ENCODE measurements at regions not wholly inside any gene's neighbourhood (a gene's known extent, or its start where the extent isn't known, plus 50 kb on each side); places are given as distances from the start of the nearest gene placed in this dataset.

- TF ChIP-seq CTCF (IDR thresholded peaks at IDR 0.05) (no peak), POLR2AphosphoS5 (IDR thresholded peaks at IDR 0.05) (no peak)
These were observed 162.8 kb upstream of the SLC38A2 start for GRCh38 chr12:46535376-46535775.

Measured in upper lobe of left lung (tissue), 4 donors.